Nephron progenitor cell (in vitro differentiated cells): ENCODE measurements at regions not wholly inside any gene's neighbourhood (a gene's known extent, or its start where the extent isn't known, plus 50 kb on each side); places are given as distances from the start of the nearest gene placed in this dataset.
"Not testable (repeated sequence)": the region's sequence is repeated elsewhere in the genome, so short reads cannot be mapped to it uniquely, and the experiment has no call there.

Experiments
- DNase-seq: peaks from one replicate; pipeline ENCODE4 v3.0.0; 2021
- H3K27ac Mint-ChIP-seq: 2 replicates; pipeline ENCODE4 v1.8.0; 2021; ENCODE audit warnings: mild to moderate bottlenecking, moderate library complexity, mixed read lengths
- H3K27me3 Mint-ChIP-seq: 2 replicates; pipeline ENCODE4 v1.8.0; 2021; ENCODE audit warnings: mild to moderate bottlenecking, low read depth, mixed read lengths; ENCODE audit not compliant: poor library complexity
- H3K36me3 Mint-ChIP-seq: 2 replicates; pipeline ENCODE4 v1.8.0; 2021; ENCODE audit warnings: low read depth, mixed read lengths
- H3K4me1 Mint-ChIP-seq: 2 replicates; pipeline ENCODE4 v1.8.0; 2021; ENCODE audit warnings: mixed read lengths
- H3K4me3 Mint-ChIP-seq: 2 replicates; pipeline ENCODE4 v1.8.0; 2021; ENCODE audit warnings: mild to moderate bottlenecking, moderate library complexity, mixed read lengths
- H3K9me3 Mint-ChIP-seq: 2 replicates; pipeline ENCODE4 v1.8.0; 2021; ENCODE audit warnings: mild to moderate bottlenecking, moderate library complexity, mixed read lengths
- CTCF ChIP-seq: fragments of 200-600 bp; sonication (generic); IDR thresholded peaks from 2 replicates; pipeline ENCODE4 v1.5.0; 2021; ENCODE audit warnings: antibody characterized with exemption

- Mint-ChIP-seq H3K36me3 (no peaks in the 10 kb centered on the region), H3K9me3 (peaks cover 4% of the 10 kb centered on the region), H3K27ac (no peak overlapping the region), H3K4me3 (no peak overlapping the region), H3K27me3 (peaks cover 36% of the 10 kb centered on the region), H3K4me1 (peaks cover 15% of the 10 kb centered on the region)
- DNase-seq = no peak
- no peak for TF ChIP-seq CTCF
Measured at GRCh38 chr17:34750004-34750403, 170.6 kb downstream of the TMEM132E start.

- no peaks in the 10 kb centered on the region for H3K36me3 Mint-ChIP-seq
- H3K27ac Mint-ChIP-seq = peak overlapping the region; percentile 79
- no peak overlapping the region for H3K4me3 Mint-ChIP-seq
- peaks cover 4% of the 10 kb centered on the region for H3K9me3 Mint-ChIP-seq
- H3K4me1 Mint-ChIP-seq = peaks cover 22% of the 10 kb centered on the region
- peaks cover 25% of the 10 kb centered on the region for H3K27me3 Mint-ChIP-seq
- no peak for DNase-seq
- TF ChIP-seq CTCF = no peak
Measured at GRCh38 chr17:34741967-34742366, 162.6 kb downstream of the TMEM132E start.

- Mint-ChIP-seq H3K27me3 (peaks cover 30% of the 10 kb centered on the region), H3K4me3 (no peak overlapping the region), H3K36me3 (no peaks in the 10 kb centered on the region), H3K4me1 (peaks cover 22% of the 10 kb centered on the region), H3K9me3 (peaks cover 4% of the 10 kb centered on the region), H3K27ac (no peak overlapping the region)
- DNase-seq = no peak
- no peak for TF ChIP-seq CTCF
Measured at GRCh38 chr17:34740565-34741520, 161.5 kb downstream of the TMEM132E start.

GRCh38 chr17:34739386-34739785 lies 160.0 kb downstream of the TMEM132E start:
- no peak for TF ChIP-seq CTCF
- Mint-ChIP-seq H3K4me1 (peaks cover 22% of the 10 kb centered on the region), H3K36me3 (no peaks in the 10 kb centered on the region), H3K27me3 (peaks cover 42% of the 10 kb centered on the region), H3K9me3 (peaks cover 4% of the 10 kb centered on the region), H3K27ac (no peak overlapping the region), H3K4me3 (no peak overlapping the region)
- no peak for DNase-seq

GRCh38 chr17:34737673-34738072 lies 158.3 kb downstream of the TMEM132E start:
- not testable (repeated sequence) for DNase-seq, H3K27ac Mint-ChIP-seq, H3K9me3 Mint-ChIP-seq, H3K4me3 Mint-ChIP-seq, H3K36me3 Mint-ChIP-seq
- peaks cover 22% of the 10 kb centered on the region for H3K4me1 Mint-ChIP-seq
- H3K27me3 Mint-ChIP-seq = peaks cover 45% of the 10 kb centered on the region

- DNase-seq = no peak
- TF ChIP-seq CTCF = no peak
- H3K4me3 Mint-ChIP-seq = no peak overlapping the region
- peaks cover 4% of the 10 kb centered on the region for H3K9me3 Mint-ChIP-seq
- no peak overlapping the region for H3K27ac Mint-ChIP-seq
- peaks cover 47% of the 10 kb centered on the region for H3K27me3 Mint-ChIP-seq
- H3K36me3 Mint-ChIP-seq = no peaks in the 10 kb centered on the region
- peaks cover 18% of the 10 kb centered on the region for H3K4me1 Mint-ChIP-seq
Measured at GRCh38 chr17:34736611-34737010, 157.2 kb downstream of the TMEM132E start.
